HCT116 (cell line): ENCODE measurements at regions not wholly inside any gene's neighbourhood (a gene's known extent, or its start where the extent isn't known, plus 50 kb on each side); places are given as distances from the start of the nearest gene placed in this dataset.

Experiments used
- ATAC-seq: fragments of 200-7000 bp; cut with Tn5 transposase; 2 replicates; pipeline ENCODE4 v1.9.1; 2020; ENCODE audit warnings: mild to moderate bottlenecking, moderate library complexity
- BruUV-seq: library from RNA; stranded (reverse); fragments of 400-500 nt; replicated peaks from 2 replicates; lab custom pipeline; 2021; lab: Mats Ljungman, UMichigan
- CTCF ChIA-PET: fragments of 300-600 bp; sonication (Branson Sonifier 250); formaldehyde crosslinking; loops from one replicate; lab custom pipeline; 2021; ENCODE audit warnings: antibody characterized with exemption; lab: Charles Lee
- POLR2A ChIA-PET: fragments of 300-600, 350-600 bp; sonication (Branson Sonifier 250); formaldehyde crosslinking; loops from one replicate; lab custom pipeline; 2021; ENCODE audit warnings: antibody characterized with exemption; lab: Charles Lee
- RAD21 ChIA-PET, 2 experiments: fragments of 300-600 bp; sonication (Branson Sonifier 250); formaldehyde crosslinking; loops; one replicate each; lab custom pipeline; 2023; ENCODE audit warnings: low total read pairs in 2 of 2; ENCODE audit not compliant: uncharacterized antibody in 2 of 2, unreplicated experiment in 2 of 2, low non-redundant PET in 1 of 2; lab: Charles Lee
- DNase-seq: peaks from one replicate; pipeline ENCODE4 v3.0.0-alpha.2; 2010; ENCODE audit warnings: low read depth, low spot score
- H2AFZ ChIP-seq: fragments of 200-600 bp; shearing (Covaris generic), sonication (generic); 2 replicates; pipeline ENCODE4 v1.6.1; 2017; ENCODE audit warnings: low read depth, mixed run types, mixed read lengths, antibody characterized with exemption, low read length; ENCODE audit not compliant: poor library complexity, severe bottlenecking
- H3K27ac ChIP-seq: 2 replicates; pipeline ENCODE4 v1.5.1; 2012; ENCODE audit warnings: low read depth, low read length
- H3K27me3 ChIP-seq: fragments of 200-600 bp; sonication (generic); 2 replicates; pipeline ENCODE4 v1.6.1; 2016; ENCODE audit warnings: mixed run types, low read length, mixed read lengths; ENCODE audit not compliant: insufficient read depth
- H3K36me3 ChIP-seq, 2 experiments: fragments of 200-500 bp in 1 of 2; fragments of 200-600 bp in 1 of 2; sonication (Bioruptor generic) in 1 of 2; sonication (generic) in 1 of 2; 2 replicates each; pipeline versions ENCODE4 v1.5.1 to v1.6.1; 2014 to 2016; ENCODE audit warnings: low read length in 2 of 2, inconsistent platforms in 1 of 2, mixed read lengths in 1 of 2, mixed run types in 1 of 2; ENCODE audit not compliant: insufficient read depth in 2 of 2, control insufficient read depth in 1 of 2
- H3K4me1 ChIP-seq, 2 experiments: fragments of 200-600 bp in 1 of 2; sonication (generic) in 1 of 2; 2 replicates each; pipeline versions ENCODE4 v1.5.1 to v1.6.1; 2012 to 2017; ENCODE audit warnings: low read length in 2 of 2, inconsistent platforms in 1 of 2, mild to moderate bottlenecking in 1 of 2, mixed read lengths in 1 of 2, mixed run types in 1 of 2, moderate library complexity in 1 of 2; ENCODE audit not compliant: insufficient read depth in 2 of 2, control insufficient read depth in 1 of 2
- H3K4me2 ChIP-seq: fragments of 200-600 bp; sonication (generic); 2 replicates; pipeline ENCODE4 v1.6.1; 2017; ENCODE audit warnings: mixed run types, low read length, mixed read lengths
- H3K4me3 ChIP-seq, 2 experiments: fragments of 200-600 bp in 1 of 2; sonication (generic) in 1 of 2; replicated peaks in 1 of 2; 2 replicates each; pipeline ENCODE4 v1.5.1; 2011 to 2016; ENCODE audit warnings: low read length in 2 of 2, control low read depth in 1 of 2, low read depth in 1 of 2, mild to moderate bottlenecking in 1 of 2, mixed read lengths in 1 of 2, mixed run types in 1 of 2
- H3K79me2 ChIP-seq: fragments of 200-600 bp; sonication (generic); 2 replicates; pipeline ENCODE4 v1.6.1; 2017; ENCODE audit warnings: mild to moderate bottlenecking, mixed run types, low read length, moderate library complexity, mixed read lengths; ENCODE audit not compliant: insufficient read depth
- H3K9ac ChIP-seq: fragments of 200-600 bp; sonication (generic); 2 replicates; pipeline ENCODE4 v1.6.1; 2016; ENCODE audit warnings: low read length, mixed read lengths
- H3K9me2 ChIP-seq: fragments of 200-600 bp; sonication (generic), shearing (Covaris generic); 2 replicates; pipeline ENCODE4 v1.6.1; 2017; ENCODE audit warnings: mixed run types, mild to moderate bottlenecking, moderate library complexity; ENCODE audit not compliant: insufficient read depth
- H3K9me3 ChIP-seq, 2 experiments: fragments of 200-500 bp in 1 of 2; fragments of 200-600 bp in 1 of 2; sonication (Bioruptor generic) in 1 of 2; sonication (generic) in 1 of 2; 2 replicates each; pipeline ENCODE4 v1.6.1; 2014 to 2017; ENCODE audit warnings: low read length in 2 of 2, mixed read lengths in 2 of 2, inconsistent platforms in 1 of 2, low read depth in 1 of 2, mild to moderate bottlenecking in 1 of 2, mixed run types in 1 of 2, moderate library complexity in 1 of 2; ENCODE audit not compliant: control insufficient read depth in 1 of 2, insufficient read depth in 1 of 2
- H4K20me1 ChIP-seq: fragments of 200-600 bp; sonication (generic), shearing (Covaris generic); 2 replicates; pipeline ENCODE4 v1.6.1; 2017; ENCODE audit warnings: mixed run types, mild to moderate bottlenecking, moderate library complexity; ENCODE audit not compliant: insufficient read depth
- CEBPB ChIP-seq: IDR thresholded peaks from 2 replicates; pipeline ENCODE4 v1.6.1; 2012; ENCODE audit warnings: low read depth
- EGR1 ChIP-seq: IDR thresholded peaks from 2 replicates; pipeline ENCODE4 v1.6.1; 2012; ENCODE audit warnings: low read depth
- ELF1 ChIP-seq: IDR thresholded peaks from 2 replicates; pipeline ENCODE4 v1.6.1; 2012; ENCODE audit warnings: low read depth, borderline replicate concordance
- EZH2phosphoT487 ChIP-seq: fragments of 200-600 bp; IDR thresholded peaks from 2 replicates; pipeline ENCODE4 v1.6.1; 2018; ENCODE audit warnings: antibody characterized with exemption, borderline replicate concordance
- FOSL1 ChIP-seq: IDR thresholded peaks from 2 replicates; pipeline ENCODE4 v1.6.1; 2012; ENCODE audit warnings: low read depth
- JUND ChIP-seq: IDR thresholded peaks from 2 replicates; pipeline ENCODE4 v1.6.1; 2012
- POLR2A ChIP-seq: IDR thresholded peaks from 2 replicates; pipeline ENCODE4 v1.7.0; 2011; ENCODE audit warnings: borderline replicate concordance; ENCODE audit not compliant: insufficient read depth, insufficient read length; ENCODE audit errors: extremely low read depth
- RAD21 ChIP-seq: IDR thresholded peaks from 2 replicates; pipeline ENCODE4 v1.6.1; 2012; ENCODE audit warnings: low read depth, mild to moderate bottlenecking
- REST ChIP-seq: IDR thresholded peaks from 2 replicates; pipeline ENCODE4 v1.6.1; 2012; ENCODE audit warnings: low read depth
- SIN3A ChIP-seq: IDR thresholded peaks from 2 replicates; pipeline ENCODE4 v1.6.1; 2012; ENCODE audit warnings: low read depth
- SP1 ChIP-seq: IDR thresholded peaks from 2 replicates; pipeline ENCODE4 v1.6.1; 2012; ENCODE audit warnings: low read depth
- SRF ChIP-seq: IDR thresholded peaks from 2 replicates; pipeline ENCODE4 v1.6.1; 2012; ENCODE audit warnings: low read depth
- TCF7L2 ChIP-seq: IDR thresholded peaks from 2 replicates; pipeline ENCODE4 v1.7.0; 2011; ENCODE audit warnings: borderline replicate concordance, inconsistent platforms; ENCODE audit not compliant: insufficient read depth, insufficient read length; ENCODE audit errors: extremely low read depth
- YY1 ChIP-seq: IDR thresholded peaks from 2 replicates; pipeline ENCODE4 v1.6.1; 2011; ENCODE audit warnings: low read length, low read depth, moderate library complexity, mild to moderate bottlenecking; ENCODE audit not compliant: insufficient replicate concordance; ENCODE audit errors: extremely low read depth
- ZBTB33 ChIP-seq: IDR thresholded peaks from 2 replicates; pipeline ENCODE4 v1.6.1; 2011; ENCODE audit warnings: mild to moderate bottlenecking, low read length, moderate library complexity; ENCODE audit not compliant: insufficient replicate concordance; ENCODE audit errors: extremely low read depth
- ZFX ChIP-seq: fragments of 450-650 bp; IDR thresholded peaks from 2 replicates; pipeline ENCODE4 v1.6.1; 2017
- ZNF274 ChIP-seq: fragments of 200-500 bp; sonication (Bioruptor generic); IDR thresholded peaks from 2 replicates; pipeline ENCODE4 v1.6.1; 2014; ENCODE audit warnings: mild to moderate bottlenecking, low read depth, low read length, inconsistent platforms
- intact Hi-C: fragments of 100-400 bp; cut with micrococcal nuclease; formaldehyde crosslinking; loops from 2 replicates; pipeline ENCODE4 v1.10.0; 2022
- TF ChIP-seq, protein P1 (sequence below): IDR thresholded peaks from 2 replicates; pipeline ENCODE4 v1.6.1; 2012

DNA sequence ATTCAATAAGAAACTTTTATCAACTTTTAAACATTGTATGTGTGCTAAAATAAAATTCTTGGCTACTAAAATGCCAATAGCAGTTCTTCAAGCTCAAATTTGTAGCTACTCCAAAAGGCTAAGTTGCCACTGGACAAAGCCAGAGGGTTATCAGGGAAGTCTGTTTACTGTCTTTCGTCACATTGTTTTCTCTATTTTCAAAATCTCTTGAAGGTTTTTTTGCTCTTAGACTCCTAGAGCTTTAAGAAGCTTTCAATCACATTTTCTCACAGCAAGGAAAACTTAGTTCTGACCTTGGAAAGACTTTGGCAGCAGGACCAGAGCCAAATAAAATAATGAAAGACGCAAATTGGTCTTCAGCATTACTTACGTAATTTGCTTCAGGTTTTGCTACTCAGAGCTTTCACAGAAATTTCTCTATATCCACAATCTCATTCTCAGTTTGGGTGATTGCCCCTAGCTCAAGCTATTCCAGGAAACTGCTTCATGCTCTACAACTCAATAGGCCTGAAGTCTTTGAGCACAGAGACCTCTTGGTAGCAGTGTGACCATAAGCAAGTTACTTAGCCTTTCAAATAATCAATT lies 257.7 kb downstream of the GABRG2 start (continued):
- no peak for TF ChIP-seq ELF1
- no peak for TF ChIP-seq TCF7L2
- no peak for TF ChIP-seq SRF
- no peak for TF ChIP-seq YY1
- TF ChIP-seq, all 23 proteins: peak for 0

DNA sequence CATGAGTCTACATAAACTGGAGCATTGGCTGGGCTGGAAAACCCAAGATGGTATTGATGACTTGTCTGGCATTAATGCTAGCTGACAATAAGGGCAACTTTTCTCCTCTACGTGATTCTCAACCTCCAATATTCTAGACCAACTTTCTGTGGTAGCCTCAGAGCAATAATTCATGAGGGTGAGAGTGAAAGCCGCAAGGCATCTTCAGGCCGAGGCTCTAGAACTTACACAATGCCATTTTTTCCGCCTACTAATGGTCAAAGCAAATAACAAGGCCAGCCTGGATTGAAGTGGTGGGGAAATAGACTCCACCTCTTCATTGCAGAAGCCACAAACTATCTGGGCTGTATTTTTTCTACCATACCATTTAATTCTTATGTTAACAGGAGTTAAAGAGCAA lies 267.4 kb downstream of the GABRG2 start:
- Histone ChIP-seq H3K4me2 (no peak overlapping the region), H3K4me3 (no peak overlapping the region), H3K9me2 (no peaks in the 10 kb centered on the region), H3K9me3 (peaks cover 0 to 8% of the 10 kb centered on the region in 2 experiments; a peak in 1 of 4 replicates), H3K9ac (no peak overlapping the region), H2AFZ (no peak overlapping the region), H3K36me3 (no peaks in the 10 kb centered on the region), H3K27me3 (no peaks in the 10 kb centered on the region)
- DNase-seq (no peak), ATAC-seq (no peak)
- intact Hi-C loops: no loop called here
- CTCF ChIA-PET: no interaction called here
- no peak for TF ChIP-seq RAD21
- no peak for TF ChIP-seq CEBPB
- no peak for TF ChIP-seq SP1
- TF ChIP-seq JUND: no peak
- no peak for TF ChIP-seq EZH2phosphoT487
- TF ChIP-seq EGR1: no peak
- TF ChIP-seq TCF7L2: no peak
- no peak for TF ChIP-seq ELF1
- TF ChIP-seq FOSL1: no peak
- TF ChIP-seq YY1: no peak
- TF ChIP-seq, protein P1, sequence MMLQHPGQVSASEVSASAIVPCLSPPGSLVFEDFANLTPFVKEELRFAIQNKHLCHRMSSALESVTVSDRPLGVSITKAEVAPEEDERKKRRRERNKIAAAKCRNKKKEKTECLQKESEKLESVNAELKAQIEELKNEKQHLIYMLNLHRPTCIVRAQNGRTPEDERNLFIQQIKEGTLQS: no peak
- no peak for TF ChIP-seq POLR2A
- TF ChIP-seq ZBTB33: no peak
- TF ChIP-seq SRF: no peak
- TF ChIP-seq REST: no peak
- no peak for TF ChIP-seq ZFX
- no peak for TF ChIP-seq ZNF274
- TF ChIP-seq SIN3A: no peak
- TF ChIP-seq, all 23 proteins: peak for 0
- no peaks in the 10 kb centered on the region for H3K4me1 ChIP-seq
- RAD21 ChIA-PET: no interaction called here
- no peaks in the 10 kb centered on the region for H4K20me1 ChIP-seq
- BruUV-seq: no TSS peak
- H3K27ac ChIP-seq: no peak overlapping the region
- H3K79me2 ChIP-seq: no peaks in the 10 kb centered on the region
- POLR2A ChIA-PET: no interaction called here
